ENCODE measurements at regions not wholly inside any gene's neighbourhood (a gene's known extent, or its start where the extent isn't known, plus 50 kb on each side); places are given as distances from the start of the nearest gene placed in this dataset.
"Not testable (repeated sequence)": the region's sequence is repeated elsewhere in the genome, so short reads cannot be mapped to it uniquely, and the experiment has no call there.

DNA sequence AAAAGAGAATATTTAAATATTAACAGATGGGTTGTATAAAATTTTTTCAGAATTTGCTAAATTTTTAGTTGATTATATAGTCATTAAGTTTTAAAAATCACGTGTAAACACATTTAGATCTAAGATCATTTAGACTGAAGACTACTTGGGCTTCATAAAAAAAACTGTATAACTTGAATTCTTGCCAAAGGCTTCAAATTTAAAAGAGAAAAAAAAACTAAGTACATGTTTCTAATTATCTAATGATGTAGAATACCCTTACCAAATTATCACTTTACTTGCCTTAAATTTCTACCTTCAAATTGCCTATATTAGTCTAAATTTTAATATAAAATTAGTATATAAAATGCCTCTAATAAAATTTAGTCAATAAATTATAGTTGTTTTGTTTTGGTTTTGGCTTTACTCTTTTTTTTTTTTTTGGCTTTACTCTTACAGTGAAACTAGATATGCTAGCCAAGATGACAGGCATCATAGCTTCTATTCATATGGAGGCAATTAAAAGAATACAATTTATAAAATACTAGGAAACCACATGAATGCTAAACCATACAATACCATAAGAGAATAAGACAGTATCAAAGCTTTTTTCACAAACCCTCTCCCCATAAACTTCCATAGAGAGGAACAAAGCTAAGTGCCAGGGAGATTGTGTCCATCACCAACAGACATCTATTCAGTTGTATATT lies 183.1 kb upstream of the KCNMB2 start:
- H3K36me3 Mint-ChIP-seq (ENCODE audit: low read depth): no peaks in the 10 kb centered on the region
- intact Hi-C loops (cut with micrococcal nuclease): no loop called here
- H3K27me3 Mint-ChIP-seq (ENCODE audit: low read depth): no peaks in the 10 kb centered on the region
- no peaks in the 10 kb centered on the region for H3K9me3 Mint-ChIP-seq
- H3K4me3 Mint-ChIP-seq: no peak overlapping the region
- CTCF ChIA-PET: no interaction called here
- no peaks in the 10 kb centered on the region for H3K4me1 Mint-ChIP-seq (ENCODE audit: low read depth)
- no peak overlapping the region for H3K27ac Mint-ChIP-seq
- DNase-seq: no peak

DNA sequence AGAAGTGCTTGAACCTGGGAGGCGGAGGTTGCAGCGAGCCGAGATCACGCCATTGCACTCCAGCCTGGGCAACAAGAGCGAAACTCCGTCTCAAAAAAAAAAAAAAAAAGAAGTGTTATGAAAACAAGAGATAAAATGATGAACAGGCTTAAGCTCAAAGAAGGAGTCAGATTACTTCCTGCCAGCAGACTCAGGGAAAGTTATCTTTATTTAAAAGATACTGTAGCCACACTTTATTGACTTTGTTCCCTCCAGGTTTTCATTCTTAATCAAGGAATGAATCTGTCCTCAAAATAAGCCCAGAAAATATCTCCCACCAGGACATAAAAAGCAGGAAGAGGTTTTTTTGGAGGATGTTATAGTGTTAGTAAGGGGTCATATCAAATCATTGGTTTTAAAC lies 176.5 kb upstream of the KCNMB2 start:
- no peaks in the 10 kb centered on the region for H3K4me1 Mint-ChIP-seq (ENCODE audit: low read depth)
- no peak overlapping the region for H3K27ac Mint-ChIP-seq
- peaks cover 5% of the 10 kb centered on the region for H3K36me3 Mint-ChIP-seq (ENCODE audit: low read depth)
- CTCF ChIA-PET: no interaction called here
- H3K9me3 Mint-ChIP-seq: peaks cover 22% of the 10 kb centered on the region
- no peak for DNase-seq
- H3K27me3 Mint-ChIP-seq (ENCODE audit: low read depth): peaks cover 22% of the 10 kb centered on the region
- no peak overlapping the region for H3K4me3 Mint-ChIP-seq
- intact Hi-C loops (cut with micrococcal nuclease): no loop called here

DNA sequence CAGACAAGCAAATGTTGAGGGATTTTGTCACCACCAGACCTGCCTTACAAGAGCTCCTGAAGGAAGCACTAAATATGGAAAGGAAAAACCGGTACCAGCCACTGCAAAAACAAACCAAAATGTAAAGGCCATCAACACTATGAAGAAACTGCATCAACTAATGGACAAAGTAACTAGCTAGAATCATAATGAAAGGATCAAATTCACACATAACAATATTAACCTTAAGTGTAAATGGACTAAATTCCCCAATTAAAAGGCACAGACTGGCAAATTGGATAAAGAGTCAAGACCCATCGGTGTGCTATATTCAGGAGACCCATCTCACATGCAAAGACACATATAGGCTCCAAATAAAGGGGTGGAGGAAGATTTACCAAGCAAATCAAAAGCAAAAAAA lies 173.2 kb upstream of the KCNMB2 start:
- peaks cover 34% of the 10 kb centered on the region for H3K27me3 Mint-ChIP-seq (ENCODE audit: low read depth)
- DNase-seq; H3K36me3 Mint-ChIP-seq (ENCODE audit: low read depth); CTCF ChIA-PET; H3K4me3 Mint-ChIP-seq; H3K27ac Mint-ChIP-seq; intact Hi-C loops (cut with micrococcal nuclease); H3K4me1 Mint-ChIP-seq (ENCODE audit: low read depth): not testable (repeated sequence)
- peaks cover 22% of the 10 kb centered on the region for H3K9me3 Mint-ChIP-seq

DNA sequence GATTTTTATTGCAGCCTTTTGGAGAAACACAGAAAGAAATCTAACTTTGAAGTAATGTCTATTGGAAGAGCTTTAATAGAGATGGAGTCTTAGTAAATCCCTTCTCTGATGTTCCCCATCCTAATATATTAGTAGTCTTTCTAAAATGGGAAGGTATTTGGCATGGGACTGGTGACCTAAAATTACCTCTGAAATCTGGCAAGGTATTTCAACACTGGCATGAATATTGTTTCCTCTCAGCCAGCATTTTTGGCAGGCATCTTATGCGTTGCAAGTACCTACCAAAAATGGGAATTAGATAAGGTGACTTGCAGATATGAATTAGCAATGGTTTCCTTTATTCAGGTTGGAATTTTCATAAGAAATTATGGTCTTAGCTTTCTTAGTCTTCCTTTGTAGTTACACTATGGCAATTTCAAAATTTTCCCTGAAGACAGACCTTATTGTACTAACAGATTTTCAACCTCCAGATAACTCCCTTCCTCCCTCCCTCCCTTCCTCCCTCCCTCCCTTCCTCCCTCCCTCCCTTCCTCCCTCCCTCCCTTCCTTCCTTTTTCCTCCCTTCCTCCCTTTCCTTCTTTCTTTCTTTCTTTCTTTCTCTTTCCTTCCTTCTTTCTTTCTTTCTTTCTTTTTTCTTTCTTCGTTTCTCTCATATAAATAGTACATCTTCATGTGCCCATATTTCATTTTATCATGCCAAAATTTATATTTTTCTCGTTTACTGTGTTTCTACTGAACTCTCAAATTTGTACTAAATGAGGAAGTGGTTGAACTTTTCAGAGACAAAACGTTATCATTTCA lies 168.2 kb upstream of the KCNMB2 start:
- CTCF ChIA-PET: interaction anchor here (0.7 kb wide), 1 partner anchor 59 kb away, joined by 3 read pairs; no protein-coding TSS in a partner anchor
- peaks cover 4% of the 10 kb centered on the region for H3K36me3 Mint-ChIP-seq (ENCODE audit: low read depth)
- H3K4me3 Mint-ChIP-seq: no peak overlapping the region
- no peaks in the 10 kb centered on the region for H3K4me1 Mint-ChIP-seq (ENCODE audit: low read depth)
- no peak for DNase-seq
- no peak overlapping the region for H3K27ac Mint-ChIP-seq
- intact Hi-C loops (cut with micrococcal nuclease): no loop called here
- H3K9me3 Mint-ChIP-seq: peaks cover 11% of the 10 kb centered on the region
- H3K27me3 Mint-ChIP-seq (ENCODE audit: low read depth): peaks cover 25% of the 10 kb centered on the region

DNA sequence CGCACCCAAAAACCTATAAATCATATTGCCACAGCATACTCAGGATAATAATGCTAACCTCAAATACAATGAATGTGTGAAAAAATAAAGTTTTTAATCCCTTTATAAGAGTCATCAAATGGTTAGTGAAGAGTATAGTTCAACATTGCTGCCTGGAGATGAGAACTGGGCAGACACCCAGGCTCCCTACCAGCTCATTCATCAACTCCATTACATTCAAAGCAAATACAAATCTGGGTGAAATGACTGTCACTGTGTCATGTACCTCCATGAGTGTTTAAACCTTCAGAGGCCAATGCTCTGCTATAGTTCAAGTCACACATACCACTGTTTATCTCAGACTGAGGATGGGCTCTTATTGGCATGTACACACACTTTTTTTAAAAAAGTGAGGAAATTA lies 167.2 kb upstream of the KCNMB2 start:
- Mint-ChIP-seq H3K4me3 (no peak overlapping the region), H3K9me3 (peaks cover 2% of the 10 kb centered on the region), H3K4me1 (ENCODE audit: low read depth) (no peaks in the 10 kb centered on the region), H3K27ac (no peak overlapping the region), H3K36me3 (ENCODE audit: low read depth) (no peaks in the 10 kb centered on the region), H3K27me3 (ENCODE audit: low read depth) (peaks cover 17% of the 10 kb centered on the region)
- CTCF ChIA-PET: interaction anchor here (0.6 to 0.7 kb wide), 2 partner anchors 59 to 869 kb away, joined by 3 to 4 read pairs; no protein-coding TSS in a partner anchor
- no peak for DNase-seq
- intact Hi-C loops (cut with micrococcal nuclease): no loop called here

DNA sequence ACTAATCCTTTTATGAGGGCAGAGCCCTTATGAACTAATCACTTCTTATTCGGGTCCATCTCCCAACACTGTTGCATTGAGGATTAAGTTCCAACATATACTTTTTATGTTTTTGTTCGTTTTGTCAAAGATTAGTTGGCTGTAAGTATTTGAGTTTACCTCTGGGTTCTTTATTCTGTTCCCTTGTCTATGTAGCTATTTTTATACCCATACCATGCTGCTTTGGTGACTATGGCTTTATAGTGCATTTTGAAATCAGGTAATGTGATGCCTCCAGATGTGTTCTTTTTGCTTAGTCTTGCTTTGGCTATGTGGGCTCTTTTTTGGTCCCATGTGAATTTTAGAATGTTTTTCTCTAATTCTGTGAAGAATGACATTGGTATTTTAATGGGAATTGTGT lies 166.4 kb upstream of the KCNMB2 start:
- Mint-ChIP-seq H3K4me3 (no peak overlapping the region), H3K36me3 (ENCODE audit: low read depth) (no peaks in the 10 kb centered on the region)
- DNase-seq: no peak

DNA sequence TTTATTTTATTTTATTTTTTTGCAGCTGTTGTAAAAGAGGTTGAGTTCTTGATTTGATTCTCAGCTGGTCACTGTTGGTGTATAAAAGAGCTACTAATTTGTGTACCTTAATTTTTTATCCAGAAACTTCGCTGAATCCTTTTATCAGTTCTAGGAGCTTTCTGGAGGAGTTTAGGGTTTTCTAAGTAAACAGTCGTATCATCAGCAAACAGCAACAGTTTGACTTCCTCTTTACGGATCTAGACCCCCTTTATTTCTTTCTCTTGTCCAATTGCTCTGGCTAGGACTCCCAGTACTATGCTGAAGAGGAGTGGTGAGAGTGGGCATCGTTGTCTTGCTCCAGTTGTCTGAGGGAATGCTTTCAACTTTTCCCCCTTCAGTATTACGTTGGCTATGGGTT lies 165.8 kb upstream of the KCNMB2 start:
- Mint-ChIP-seq H3K4me3 (no peak overlapping the region), H3K27me3 (ENCODE audit: low read depth) (peaks cover 7% of the 10 kb centered on the region), H3K4me1 (ENCODE audit: low read depth) (no peaks in the 10 kb centered on the region), H3K9me3 (no peaks in the 10 kb centered on the region), H3K27ac (no peak overlapping the region), H3K36me3 (ENCODE audit: low read depth) (no peaks in the 10 kb centered on the region)
- CTCF ChIA-PET: no interaction called here
- intact Hi-C loops (cut with micrococcal nuclease): no loop called here
- no peak for DNase-seq

More for the DNA sequence above, 166.4 kb upstream of the KCNMB2 start:
- H3K4me1 Mint-ChIP-seq (ENCODE audit: low read depth): no peaks in the 10 kb centered on the region
- intact Hi-C loops (cut with micrococcal nuclease): no loop called here
- H3K27ac Mint-ChIP-seq: no peak overlapping the region
- no peaks in the 10 kb centered on the region for H3K9me3 Mint-ChIP-seq
- CTCF ChIA-PET: no interaction called here
- H3K27me3 Mint-ChIP-seq (ENCODE audit: low read depth): peaks cover 13% of the 10 kb centered on the region

DNA sequence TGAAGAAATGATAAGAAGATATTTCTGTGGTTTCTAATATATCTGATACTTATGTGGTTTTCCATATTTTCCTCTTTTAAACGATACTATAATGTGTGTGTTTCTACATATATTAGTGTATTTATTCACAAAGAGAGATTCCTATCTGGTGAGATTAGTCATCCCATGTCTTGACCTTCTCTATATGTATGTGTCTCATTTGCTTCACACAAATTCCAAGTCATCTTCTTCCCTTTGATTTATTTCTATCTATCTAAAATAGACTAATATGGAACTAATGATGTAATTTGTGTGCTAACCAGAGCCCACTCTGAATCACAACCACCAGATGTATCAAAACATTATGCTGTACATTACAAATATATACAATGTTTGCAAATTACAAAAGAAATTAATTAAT lies 154.7 kb upstream of the KCNMB2 start:
- Mint-ChIP-seq H3K4me3 (no peak overlapping the region), H3K27ac (no peak overlapping the region), H3K4me1 (ENCODE audit: low read depth) (no peaks in the 10 kb centered on the region), H3K36me3 (ENCODE audit: low read depth) (no peaks in the 10 kb centered on the region), H3K9me3 (no peaks in the 10 kb centered on the region), H3K27me3 (ENCODE audit: low read depth) (peaks cover 6% of the 10 kb centered on the region)
- DNase-seq: no peak
- CTCF ChIA-PET: interaction anchor here (0.7 to 1.0 kb wide), 2 partner anchors 178 to 1509 kb away, joined by 3 read pairs; no protein-coding TSS in a partner anchor
- intact Hi-C loops (cut with micrococcal nuclease): loop anchor here (10.0 kb wide), 1 partner anchor 1437 kb away; no protein-coding TSS in a partner anchor

DNA sequence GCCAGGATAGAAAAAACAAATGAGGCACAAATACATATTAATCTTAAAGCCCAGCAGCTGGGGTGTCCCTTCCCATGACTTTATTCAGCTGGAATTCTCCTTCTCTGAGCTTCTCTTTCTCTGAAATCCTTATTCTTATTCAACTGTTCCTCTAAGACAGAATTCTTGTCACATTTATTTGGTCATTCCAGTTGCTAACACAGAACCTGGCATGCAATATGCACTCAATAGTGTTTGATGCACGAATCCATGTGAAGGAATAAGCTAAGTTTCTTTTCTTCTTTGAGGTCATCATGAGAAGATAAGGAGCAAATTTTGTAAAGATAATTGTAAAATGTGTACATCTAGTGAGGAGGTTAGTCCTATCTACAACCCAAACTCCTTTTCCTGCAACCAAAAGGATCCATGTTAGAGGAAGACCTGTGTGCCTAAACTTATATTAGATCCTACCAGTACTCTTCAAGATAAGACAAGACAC lies 154.2 kb upstream of the KCNMB2 start:
- Mint-ChIP-seq H3K36me3 (ENCODE audit: low read depth) (no peaks in the 10 kb centered on the region), H3K27me3 (ENCODE audit: low read depth) (peaks cover 5% of the 10 kb centered on the region), H3K27ac (no peak overlapping the region), H3K4me1 (ENCODE audit: low read depth) (no peaks in the 10 kb centered on the region), H3K4me3 (no peak overlapping the region), H3K9me3 (no peaks in the 10 kb centered on the region)
- CTCF ChIA-PET: interaction anchor here (0.7 to 1.0 kb wide), 2 partner anchors 178 to 1510 kb away, joined by 3 read pairs; no protein-coding TSS in a partner anchor
- intact Hi-C loops (cut with micrococcal nuclease): loop anchor here (10.0 kb wide), 1 partner anchor 1437 kb away; no protein-coding TSS in a partner anchor
- no peak for DNase-seq

DNA sequence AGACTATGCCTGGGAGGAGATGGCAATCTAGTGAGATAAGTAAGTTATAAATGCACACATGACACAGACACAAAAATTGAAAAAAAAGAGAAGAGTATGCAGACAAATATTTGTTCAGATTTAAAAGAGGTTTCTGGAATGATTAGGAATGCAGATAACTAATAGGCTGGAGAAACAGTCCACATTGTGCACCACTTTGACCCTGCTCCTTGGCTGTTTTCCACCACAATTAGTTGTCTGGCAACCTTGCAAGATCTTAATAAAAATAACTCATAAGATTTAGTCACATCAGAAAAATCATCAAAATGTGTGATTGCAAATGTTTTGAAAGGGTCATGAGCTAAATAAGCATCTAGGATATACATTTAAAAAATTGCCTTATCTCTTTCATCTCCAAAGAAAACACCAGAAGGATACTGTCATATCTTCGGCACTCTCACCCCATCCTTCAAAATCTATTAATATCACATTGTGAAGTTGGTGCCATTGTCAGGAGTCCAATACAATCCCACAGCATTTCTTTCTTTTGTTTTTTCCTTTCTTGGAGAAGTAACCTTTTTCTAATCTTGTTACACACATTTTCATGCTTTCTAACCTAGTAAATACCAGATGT lies 153.7 kb upstream of the KCNMB2 start:
- CTCF ChIA-PET: no interaction called here
- no peak overlapping the region for H3K4me3 Mint-ChIP-seq

DNA sequence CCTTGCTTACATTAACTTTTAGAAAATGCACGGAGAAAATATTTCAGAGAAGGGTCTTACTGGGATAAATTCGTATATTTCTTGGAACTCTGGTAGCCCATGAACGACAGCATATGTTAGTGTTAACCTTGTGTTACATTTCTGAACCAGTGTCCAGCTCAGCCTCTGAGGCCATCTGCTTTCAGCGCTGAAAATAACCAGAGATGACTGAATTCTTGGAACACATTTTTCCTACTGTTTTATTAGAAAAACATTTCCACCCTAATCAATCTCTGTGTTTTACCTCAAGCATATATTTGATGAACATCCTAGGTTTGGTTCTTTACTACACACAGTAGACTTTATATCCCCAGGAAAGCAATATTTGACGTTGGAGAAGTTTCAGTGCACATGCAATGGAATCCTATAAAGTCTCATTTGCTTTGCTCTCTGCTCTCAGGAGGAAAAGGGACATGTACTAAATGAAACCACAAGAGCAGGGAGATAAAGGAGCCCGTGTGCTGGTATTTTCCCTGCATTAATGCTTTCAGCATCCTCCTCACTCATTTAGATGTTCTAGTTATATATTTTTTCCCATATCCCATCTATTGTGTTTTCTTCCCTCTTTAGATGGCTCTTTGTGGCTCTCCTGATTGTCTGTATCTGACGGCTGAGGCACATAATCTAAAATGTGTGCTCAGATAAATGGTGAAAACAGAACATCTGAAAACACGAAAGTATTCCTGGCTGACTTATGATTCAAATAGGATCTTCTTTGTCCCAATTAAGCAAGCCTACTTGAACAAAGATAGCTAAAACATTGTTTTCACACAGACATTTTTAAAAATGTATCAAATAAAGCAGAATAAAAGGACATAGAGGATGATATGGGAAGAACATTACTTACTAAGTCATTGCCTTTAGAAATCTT lies 151.7 kb upstream of the KCNMB2 start:
- H3K36me3 Mint-ChIP-seq (ENCODE audit: low read depth): no peaks in the 10 kb centered on the region
- CTCF ChIA-PET: interaction anchor here (0.6 to 2.3 kb wide), 6 partner anchors 8 to 1512 kb away, joined by 3 to 13 read pairs (median 4); no protein-coding TSS in a partner anchor
- no peak overlapping the region for H3K27ac Mint-ChIP-seq
- no peaks in the 10 kb centered on the region for H3K9me3 Mint-ChIP-seq
- intact Hi-C loops (cut with micrococcal nuclease): loop anchor here (1.0 to 10.0 kb wide), 2 partner anchors 1440 to 1512 kb away; no protein-coding TSS in a partner anchor
- no peak for DNase-seq
- peaks cover 5% of the 10 kb centered on the region for H3K27me3 Mint-ChIP-seq (ENCODE audit: low read depth)
- H3K4me1 Mint-ChIP-seq (ENCODE audit: low read depth): no peaks in the 10 kb centered on the region
- H3K4me3 Mint-ChIP-seq: no peak overlapping the region

More for the DNA sequence above, 153.7 kb upstream of the KCNMB2 start:
- Mint-ChIP-seq H3K36me3 (ENCODE audit: low read depth) (no peaks in the 10 kb centered on the region), H3K4me1 (ENCODE audit: low read depth) (no peaks in the 10 kb centered on the region), H3K27ac (no peak overlapping the region), H3K9me3 (no peaks in the 10 kb centered on the region), H3K27me3 (ENCODE audit: low read depth) (peaks cover 5% of the 10 kb centered on the region)
- intact Hi-C loops (cut with micrococcal nuclease): loop anchor here (10.0 kb wide), 1 partner anchor 1438 kb away; no protein-coding TSS in a partner anchor
- DNase-seq: no peak
